ENCODE measurements at regions not wholly inside any gene's neighbourhood (a gene's known extent, or its start where the extent isn't known, plus 50 kb on each side); places are given as distances from the start of the nearest gene placed in this dataset.

DNA sequence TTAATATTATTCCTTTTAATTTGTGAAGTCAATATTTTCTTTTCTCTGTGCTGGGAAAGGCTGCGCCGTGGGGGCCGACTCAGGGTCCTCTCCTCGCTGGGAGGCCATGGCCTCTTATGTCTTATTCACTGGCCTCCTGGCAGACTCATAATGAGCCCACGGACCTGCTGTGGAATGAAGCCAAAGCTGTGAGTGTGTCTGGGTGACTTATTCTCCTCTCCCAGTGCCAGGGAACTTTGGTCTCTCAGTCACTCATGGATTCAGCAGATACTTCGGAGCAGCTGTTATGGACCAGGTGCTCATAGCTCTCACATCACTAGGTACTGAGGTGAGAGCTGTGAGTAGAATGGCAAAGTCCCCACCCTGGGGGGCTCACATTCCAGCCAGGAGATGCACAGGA lies 297.6 kb downstream of the CDH26 start:
- H3K4me3 ChIP-seq (ENCODE audit: low read length) = no peak overlapping the region
- H3K27ac ChIP-seq (ENCODE audit: low read length) = no peak overlapping the region
- no peaks in the 10 kb centered on the region for H3K9me3 ChIP-seq (ENCODE audit: low read length)
- no peaks in the 10 kb centered on the region for H3K9me2 ChIP-seq (replicated peaks; ENCODE audit: insufficient read depth, low read length)
- H2AFZ ChIP-seq (ENCODE audit: low read length) = no peak overlapping the region
- no peak overlapping the region for H3K4me2 ChIP-seq (ENCODE audit: low read depth, low read length, poor library complexity, severe bottlenecking)
- no peak for DNase-seq
- H3K36me3 ChIP-seq (ENCODE audit: insufficient read depth, low read length) = no peaks in the 10 kb centered on the region
- no peaks in the 10 kb centered on the region for H3K4me1 ChIP-seq (ENCODE audit: low read length)
- H4K20me1 ChIP-seq (ENCODE audit: insufficient read depth, low read depth, low read length) = no peaks in the 10 kb centered on the region
- no peaks in the 10 kb centered on the region for H3K79me2 ChIP-seq (ENCODE audit: low read length)
- H3K27me3 ChIP-seq (ENCODE audit: low read length) = no peaks in the 10 kb centered on the region
- H3K9ac ChIP-seq (ENCODE audit: low read length) = no peak overlapping the region

DNA sequence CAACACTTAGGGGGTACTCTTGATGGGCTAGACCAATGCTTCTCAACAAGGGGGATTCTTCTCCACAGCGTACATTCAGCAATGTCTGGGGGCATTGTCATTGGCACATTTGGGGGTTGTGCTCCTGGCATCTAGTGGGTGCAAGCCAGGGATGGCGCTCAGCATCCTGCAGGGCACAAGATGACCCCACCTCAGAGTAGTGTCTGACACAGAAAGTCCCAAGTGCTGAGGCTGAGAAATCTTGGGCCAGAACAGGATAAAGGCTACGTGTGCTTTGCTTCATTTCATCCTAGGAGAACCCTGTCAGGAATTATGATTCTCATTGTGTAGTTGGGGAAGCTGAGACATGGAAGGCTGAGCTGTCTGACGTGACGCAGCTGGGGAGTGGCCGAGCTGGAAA lies 298.6 kb downstream of the CDH26 start:
- DNase-seq = no peak
- no peak overlapping the region for H3K4me2 ChIP-seq (ENCODE audit: low read depth, low read length, poor library complexity, severe bottlenecking)
- H3K4me1 ChIP-seq (ENCODE audit: low read length) = no peaks in the 10 kb centered on the region
- H3K4me3 ChIP-seq (ENCODE audit: low read length) = no peak overlapping the region
- no peaks in the 10 kb centered on the region for H3K9me3 ChIP-seq (ENCODE audit: low read length)
- no peaks in the 10 kb centered on the region for H3K36me3 ChIP-seq (ENCODE audit: insufficient read depth, low read length)
- no peaks in the 10 kb centered on the region for H3K27me3 ChIP-seq (ENCODE audit: low read length)
- no peaks in the 10 kb centered on the region for H3K9me2 ChIP-seq (replicated peaks; ENCODE audit: insufficient read depth, low read length)
- H2AFZ ChIP-seq (ENCODE audit: low read length) = no peak overlapping the region
- no peak overlapping the region for H3K27ac ChIP-seq (ENCODE audit: low read length)
- H3K79me2 ChIP-seq (ENCODE audit: low read length) = no peaks in the 10 kb centered on the region
- no peak overlapping the region for H3K9ac ChIP-seq (ENCODE audit: low read length)
- no peaks in the 10 kb centered on the region for H4K20me1 ChIP-seq (ENCODE audit: insufficient read depth, low read depth, low read length)

DNA sequence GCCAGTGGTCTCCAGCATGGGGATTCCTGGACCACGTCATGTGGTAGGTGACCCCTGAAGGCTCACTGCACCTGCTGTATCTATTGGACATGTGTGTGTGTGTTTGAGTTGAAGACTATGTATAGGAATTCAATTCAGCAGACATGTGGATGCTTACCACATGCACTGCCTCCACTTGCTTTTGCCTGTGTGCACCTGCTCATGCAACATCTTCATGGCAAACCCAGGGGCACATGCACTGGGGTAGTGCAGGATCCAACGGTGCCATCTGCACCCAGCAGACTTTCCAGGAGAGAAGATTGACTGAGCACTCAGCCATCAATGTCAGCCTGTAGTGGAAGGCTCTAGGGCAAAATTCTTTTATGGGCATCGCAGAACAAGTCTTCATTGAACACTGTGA lies 299.4 kb downstream of the CDH26 start:
- Histone ChIP-seq H3K79me2 (ENCODE audit: low read length) (no peaks in the 10 kb centered on the region), H3K9me3 (ENCODE audit: low read length) (no peaks in the 10 kb centered on the region), H3K9me2 (replicated peaks; ENCODE audit: insufficient read depth, low read length) (no peaks in the 10 kb centered on the region), H4K20me1 (ENCODE audit: insufficient read depth, low read depth, low read length) (no peaks in the 10 kb centered on the region), H3K27ac (ENCODE audit: low read length) (no peak overlapping the region), H3K27me3 (ENCODE audit: low read length) (no peaks in the 10 kb centered on the region), H2AFZ (ENCODE audit: low read length) (no peak overlapping the region), H3K4me3 (ENCODE audit: low read length) (no peak overlapping the region), H3K9ac (ENCODE audit: low read length) (no peak overlapping the region), H3K36me3 (ENCODE audit: insufficient read depth, low read length) (no peaks in the 10 kb centered on the region), H3K4me2 (ENCODE audit: low read depth, low read length, poor library complexity, severe bottlenecking) (no peak overlapping the region), H3K4me1 (ENCODE audit: low read length) (no peaks in the 10 kb centered on the region)
- DNase-seq = no peak

DNA sequence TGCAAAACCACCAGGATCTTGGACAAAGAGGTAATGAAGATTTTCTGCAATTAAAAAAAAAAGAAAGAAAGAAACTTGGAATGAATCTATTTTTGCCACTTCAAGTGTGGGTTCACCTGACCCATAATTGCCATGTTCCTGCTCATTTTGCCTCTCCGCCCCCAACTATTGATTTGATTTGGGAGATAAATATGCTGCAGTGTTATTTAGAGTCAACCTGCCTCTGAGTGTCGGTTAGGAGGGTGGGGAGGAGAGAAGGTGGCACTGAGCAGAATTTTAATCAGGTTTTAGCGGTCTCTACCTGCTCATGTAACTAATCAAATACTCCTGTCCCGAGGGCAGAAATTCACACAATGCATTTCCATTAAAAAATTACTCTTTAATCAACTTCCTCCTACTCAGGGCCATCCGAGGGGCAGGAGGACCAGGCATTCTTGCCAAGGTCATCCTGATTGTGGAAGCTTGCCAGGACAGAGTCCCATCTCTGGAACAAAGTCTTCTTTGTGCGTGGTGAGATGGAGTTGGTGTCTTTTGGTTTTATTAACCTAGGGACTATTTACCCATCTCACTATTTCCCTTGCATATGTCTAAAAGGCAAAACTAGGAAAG lies 300.1 kb downstream of the CDH26 start:
- Histone ChIP-seq H3K4me1 (ENCODE audit: low read length) (no peaks in the 10 kb centered on the region), H3K36me3 (ENCODE audit: insufficient read depth, low read length) (no peaks in the 10 kb centered on the region), H3K27me3 (ENCODE audit: low read length) (no peaks in the 10 kb centered on the region), H3K27ac (ENCODE audit: low read length) (no peak overlapping the region), H3K9me3 (ENCODE audit: low read length) (no peaks in the 10 kb centered on the region), H3K4me2 (ENCODE audit: low read depth, low read length, poor library complexity, severe bottlenecking) (no peak overlapping the region), H2AFZ (ENCODE audit: low read length) (no peak overlapping the region), H3K9me2 (replicated peaks; ENCODE audit: insufficient read depth, low read length) (no peaks in the 10 kb centered on the region), H3K79me2 (ENCODE audit: low read length) (no peaks in the 10 kb centered on the region), H4K20me1 (ENCODE audit: insufficient read depth, low read depth, low read length) (no peaks in the 10 kb centered on the region), H3K9ac (ENCODE audit: low read length) (no peak overlapping the region), H3K4me3 (ENCODE audit: low read length) (no peak overlapping the region)
- no peak for DNase-seq

DNA sequence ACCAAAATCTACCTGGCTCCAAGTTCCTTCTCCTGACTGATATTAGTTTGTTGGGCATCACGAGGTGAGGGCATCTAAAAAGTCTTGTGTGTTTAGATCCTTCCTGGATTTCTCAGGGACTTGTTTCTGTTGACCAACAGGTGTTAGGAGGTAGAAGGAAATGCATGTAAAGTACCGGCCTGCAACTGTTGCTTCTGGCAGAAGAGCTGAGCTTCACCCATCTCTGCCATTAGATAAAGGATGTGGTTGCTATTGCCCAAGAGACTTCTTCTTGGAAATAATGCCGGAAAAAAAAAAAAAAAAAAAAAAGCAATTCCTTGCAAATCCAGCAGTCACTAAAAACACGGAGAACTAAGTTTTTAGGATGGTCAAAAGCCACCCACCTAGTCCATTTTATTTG lies 303.1 kb downstream of the CDH26 start:
- no peaks in the 10 kb centered on the region for H3K9me2 ChIP-seq (replicated peaks; ENCODE audit: insufficient read depth, low read length)

DNA sequence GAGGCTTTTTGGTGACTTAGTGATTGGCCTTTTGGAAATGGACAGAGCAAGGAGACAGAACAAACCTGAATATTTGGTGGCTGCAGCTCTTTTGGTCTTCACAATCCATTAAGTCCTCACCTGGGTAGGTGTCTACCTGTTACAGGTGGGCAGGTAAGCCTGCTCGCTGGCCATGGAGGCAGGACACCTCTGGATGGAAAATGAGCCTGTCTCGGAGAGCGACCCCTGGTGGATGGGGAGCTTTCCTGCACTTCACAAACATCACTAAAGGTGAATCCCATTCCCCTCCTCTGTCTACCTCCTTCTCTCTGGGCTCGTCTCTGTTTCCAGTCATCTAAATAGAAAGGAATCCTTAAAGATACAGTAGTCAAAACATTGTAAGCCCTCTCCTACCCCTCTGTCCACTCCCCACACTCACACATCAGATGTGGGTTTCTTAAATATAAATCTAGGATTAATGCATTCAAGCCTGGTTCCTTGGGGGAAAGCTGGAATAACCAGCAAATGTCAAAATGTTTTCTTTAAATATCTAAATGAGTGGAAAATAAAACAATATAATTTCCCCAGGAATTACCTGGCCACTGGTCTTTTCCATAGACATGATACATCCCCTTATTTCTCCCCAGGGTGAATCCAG lies 304.9 kb downstream of the CDH26 start:
- DNase-seq = peak; percentile 80
- H3K36me3 ChIP-seq (ENCODE audit: insufficient read depth, low read length) = no peaks in the 10 kb centered on the region
- no peaks in the 10 kb centered on the region for H3K79me2 ChIP-seq (ENCODE audit: low read length)
- H3K4me2 ChIP-seq (ENCODE audit: low read depth, low read length, poor library complexity, severe bottlenecking) = no peak overlapping the region
- no peak overlapping the region for H3K4me3 ChIP-seq (ENCODE audit: low read length)
- no peaks in the 10 kb centered on the region for H3K9me3 ChIP-seq (ENCODE audit: low read length)
- no peak overlapping the region for H3K27ac ChIP-seq (ENCODE audit: low read length)
- H3K27me3 ChIP-seq (ENCODE audit: low read length) = no peaks in the 10 kb centered on the region
- no peaks in the 10 kb centered on the region for H3K4me1 ChIP-seq (ENCODE audit: low read length)
- H3K9me2 ChIP-seq (replicated peaks; ENCODE audit: insufficient read depth, low read length) = no peaks in the 10 kb centered on the region
- no peak overlapping the region for H3K9ac ChIP-seq (ENCODE audit: low read length)
- no peaks in the 10 kb centered on the region for H4K20me1 ChIP-seq (ENCODE audit: insufficient read depth, low read depth, low read length)
- no peak overlapping the region for H2AFZ ChIP-seq (ENCODE audit: low read length)

More for the DNA sequence above, 303.1 kb downstream of the CDH26 start:
- H3K4me3 ChIP-seq (ENCODE audit: low read length) = no peak overlapping the region
- no peaks in the 10 kb centered on the region for H3K36me3 ChIP-seq (ENCODE audit: insufficient read depth, low read length)
- no peak overlapping the region for H2AFZ ChIP-seq (ENCODE audit: low read length)
- no peak overlapping the region for H3K4me2 ChIP-seq (ENCODE audit: low read depth, low read length, poor library complexity, severe bottlenecking)
- no peaks in the 10 kb centered on the region for H3K27me3 ChIP-seq (ENCODE audit: low read length)
- no peaks in the 10 kb centered on the region for H3K79me2 ChIP-seq (ENCODE audit: low read length)
- H3K9me3 ChIP-seq (ENCODE audit: low read length) = no peaks in the 10 kb centered on the region
- no peaks in the 10 kb centered on the region for H3K4me1 ChIP-seq (ENCODE audit: low read length)
- DNase-seq = no peak
- H3K27ac ChIP-seq (ENCODE audit: low read length) = no peak overlapping the region
- H4K20me1 ChIP-seq (ENCODE audit: insufficient read depth, low read depth, low read length) = no peaks in the 10 kb centered on the region
- H3K9ac ChIP-seq (ENCODE audit: low read length) = no peak overlapping the region

DNA sequence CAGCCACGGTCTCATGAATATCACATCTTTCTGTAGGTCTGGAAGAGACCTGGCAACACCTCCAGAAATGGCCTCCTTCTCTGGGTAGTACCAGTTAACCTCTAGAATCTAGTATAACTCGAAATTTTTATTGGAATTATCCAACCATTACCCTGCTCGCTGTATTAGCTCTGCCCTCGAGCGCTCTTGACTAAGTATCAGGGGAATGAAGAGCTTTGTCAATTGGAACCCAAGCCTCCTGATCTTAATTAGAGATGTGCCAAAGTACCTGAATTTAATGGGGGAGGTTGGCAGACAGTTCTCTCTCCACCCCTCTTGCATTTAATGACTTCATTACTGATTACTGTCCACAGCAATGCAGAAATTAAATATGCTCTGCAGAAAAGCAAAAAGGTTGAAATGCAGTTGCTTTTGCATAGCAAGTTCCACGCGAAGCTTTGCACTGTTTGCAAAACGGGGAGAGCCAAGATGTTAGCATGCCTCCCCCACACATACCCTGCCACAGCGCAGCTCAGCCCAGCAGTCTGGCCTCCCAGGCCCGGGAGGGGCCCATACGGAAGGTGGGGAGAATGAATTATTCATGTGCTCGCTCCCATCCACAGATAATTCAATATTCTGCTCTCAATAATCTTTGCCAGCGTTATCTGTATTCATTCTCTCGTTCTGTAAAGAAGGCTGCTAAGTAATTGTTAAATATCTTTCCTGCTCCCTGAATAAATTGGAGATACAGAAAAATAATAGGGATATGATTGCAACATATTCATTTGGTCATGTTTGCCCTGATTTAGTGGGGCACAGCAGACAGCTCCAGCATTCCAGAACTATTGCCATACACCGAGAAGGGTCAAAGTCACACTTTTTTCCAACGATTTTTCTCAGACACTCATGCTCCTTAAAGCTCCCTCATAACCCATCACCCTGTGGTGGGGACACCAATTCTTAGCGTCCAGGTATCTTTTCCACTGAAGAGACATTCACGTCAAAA lies 305.8 kb downstream of the CDH26 start:
- Histone ChIP-seq H3K79me2 (ENCODE audit: low read length) (no peaks in the 10 kb centered on the region), H3K9me3 (ENCODE audit: low read length) (no peaks in the 10 kb centered on the region; the same call in 1 of the 2 replicates), H3K9ac (ENCODE audit: low read length) (no peak overlapping the region), H3K27me3 (ENCODE audit: low read length) (no peaks in the 10 kb centered on the region), H3K27ac (ENCODE audit: low read length) (no peak overlapping the region), H3K36me3 (ENCODE audit: insufficient read depth, low read length) (no peaks in the 10 kb centered on the region), H3K4me3 (ENCODE audit: low read length) (no peak overlapping the region), H4K20me1 (ENCODE audit: insufficient read depth, low read depth, low read length) (no peaks in the 10 kb centered on the region), H3K4me1 (ENCODE audit: low read length) (no peaks in the 10 kb centered on the region), H2AFZ (ENCODE audit: low read length) (no peak overlapping the region), H3K4me2 (ENCODE audit: low read depth, low read length, poor library complexity, severe bottlenecking) (no peak overlapping the region), H3K9me2 (replicated peaks; ENCODE audit: insufficient read depth, low read length) (no peaks in the 10 kb centered on the region)
- no peak for DNase-seq

DNA sequence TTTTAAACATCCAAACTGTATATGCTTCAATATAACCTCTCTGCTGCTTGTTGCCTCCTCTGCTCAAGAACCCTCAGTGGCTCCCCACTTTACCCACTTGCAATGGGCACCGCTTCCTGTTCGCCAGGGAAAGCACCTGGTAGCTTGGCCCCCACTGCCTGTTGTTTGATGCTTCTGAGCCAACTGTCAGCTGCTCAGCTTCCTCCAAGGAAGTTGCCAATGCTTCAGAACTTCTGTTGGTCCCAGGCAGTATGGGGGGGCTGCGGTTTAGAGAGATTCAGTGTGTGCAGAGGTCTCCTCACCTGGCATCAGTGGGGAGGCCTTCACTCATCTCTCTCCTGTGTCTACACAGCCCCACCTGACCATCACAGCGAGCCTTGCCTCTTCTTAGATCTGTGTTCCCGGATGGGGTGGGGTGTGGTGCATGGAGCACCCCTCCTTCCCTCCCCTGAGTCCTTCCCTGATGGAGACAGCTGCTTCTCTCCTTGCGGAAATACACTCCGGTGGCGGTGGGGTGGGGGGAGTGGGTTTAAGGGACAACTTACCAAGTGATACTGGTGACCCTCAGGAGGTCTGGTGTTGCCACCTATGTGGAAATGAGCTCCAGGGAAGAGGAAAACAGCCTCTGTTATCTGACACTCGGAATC lies 308.1 kb downstream of the CDH26 start:
- no peaks in the 10 kb centered on the region for H3K4me1 ChIP-seq (ENCODE audit: low read length)
- H3K9ac ChIP-seq (ENCODE audit: low read length) = no peak overlapping the region
- H3K79me2 ChIP-seq (ENCODE audit: low read length) = no peaks in the 10 kb centered on the region
- H3K27ac ChIP-seq (ENCODE audit: low read length) = no peak overlapping the region
- no peaks in the 10 kb centered on the region for H3K36me3 ChIP-seq (ENCODE audit: insufficient read depth, low read length)
- no peak overlapping the region for H3K4me2 ChIP-seq (ENCODE audit: low read depth, low read length, poor library complexity, severe bottlenecking)
- H3K27me3 ChIP-seq (ENCODE audit: low read length) = no peaks in the 10 kb centered on the region
- H4K20me1 ChIP-seq (ENCODE audit: insufficient read depth, low read depth, low read length) = no peaks in the 10 kb centered on the region
- no peak overlapping the region for H3K4me3 ChIP-seq (ENCODE audit: low read length)
- H3K9me3 ChIP-seq (ENCODE audit: low read length) = no peaks in the 10 kb centered on the region; the same call in 1 of the 2 replicates
- H2AFZ ChIP-seq (ENCODE audit: low read length) = no peak overlapping the region
- DNase-seq = peak; percentile 23
- H3K9me2 ChIP-seq (replicated peaks; ENCODE audit: insufficient read depth, low read length) = no peaks in the 10 kb centered on the region
